NCI-H1694 (cell line): ENCODE measurements at regions not wholly inside any gene's neighbourhood (a gene's known extent, or its start where the extent isn't known, plus 50 kb on each side); places are given as distances from the start of the nearest gene placed in this dataset.

Experiments used
- DNase-seq: peaks from one replicate; lab custom pipeline; 2025; lab: John Stamatoyannopoulos, UW

DNA sequence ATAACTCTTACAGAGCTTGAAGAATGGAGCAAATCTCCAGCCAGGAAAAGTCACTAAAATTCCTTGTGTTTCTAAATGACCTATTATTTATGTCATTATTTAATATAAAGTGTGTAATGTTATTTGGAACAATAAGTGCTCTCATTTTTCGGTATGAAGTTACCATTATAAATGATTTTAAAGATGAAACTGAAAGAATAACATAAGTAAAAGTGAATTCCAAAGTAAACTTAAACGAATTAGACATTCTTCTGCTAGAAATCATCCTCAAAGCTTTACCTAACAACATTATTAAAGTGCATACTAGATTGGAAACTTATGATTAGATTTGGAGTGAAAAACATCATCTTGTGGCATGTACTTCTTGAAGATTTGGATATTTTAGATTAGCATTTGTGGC is 897.2 kb upstream of the CDH2 start:
- no peak for DNase-seq

- DNase-seq = no peak
Observed at GRCh38 chr18:29071869-29072268, 894.9 kb upstream of the CDH2 start.

GRCh38 chr18:29063346-29063745 is 886.4 kb upstream of the CDH2 start:
- DNase-seq = no peak

- no peak for DNase-seq
Observed at GRCh38 chr18:29062921-29063320, 886.0 kb upstream of the CDH2 start.

DNA sequence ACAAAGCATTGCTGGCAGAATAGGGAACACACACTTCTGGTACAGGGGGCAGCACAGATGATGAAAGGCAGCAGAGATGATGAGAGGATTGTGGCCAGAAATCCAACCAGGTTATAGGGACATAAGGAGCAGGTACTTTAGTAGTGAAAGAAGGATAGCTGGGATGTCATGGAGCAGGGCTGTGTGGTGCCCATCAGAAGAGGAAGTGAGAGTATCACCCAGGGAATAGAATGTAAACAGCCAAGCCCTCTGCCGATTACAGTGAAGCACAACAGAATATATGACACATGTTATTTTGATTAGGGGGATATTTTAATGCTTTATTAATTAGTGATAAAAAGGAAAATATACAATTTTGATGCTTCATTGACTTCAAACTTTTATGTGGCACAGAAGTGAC is 883.4 kb upstream of the CDH2 start:
- no peak for DNase-seq

GRCh38 chr18:29057703-29058102 is 880.8 kb upstream of the CDH2 start:
- no peak for DNase-seq

DNA sequence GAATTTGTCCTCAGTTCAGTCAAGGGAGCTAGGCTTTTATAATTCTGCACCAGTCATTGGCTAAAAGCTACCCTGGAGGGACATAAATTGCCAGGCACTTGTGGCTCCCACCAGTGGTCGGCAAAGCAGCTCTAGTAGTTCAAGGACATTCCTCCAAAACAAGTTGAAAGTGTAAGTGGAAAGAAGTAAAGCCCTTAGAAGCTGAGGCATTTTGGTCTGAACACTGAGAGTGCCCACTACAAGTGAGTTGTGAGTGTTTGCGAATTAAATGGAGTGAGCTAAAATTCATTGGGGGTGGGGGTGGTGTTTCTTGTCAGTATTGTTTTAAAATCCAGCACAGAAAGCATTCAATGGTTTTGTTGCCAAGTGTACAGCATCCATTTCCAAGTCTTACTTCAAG is 879.9 kb upstream of the CDH2 start:
- DNase-seq = no peak

DNA sequence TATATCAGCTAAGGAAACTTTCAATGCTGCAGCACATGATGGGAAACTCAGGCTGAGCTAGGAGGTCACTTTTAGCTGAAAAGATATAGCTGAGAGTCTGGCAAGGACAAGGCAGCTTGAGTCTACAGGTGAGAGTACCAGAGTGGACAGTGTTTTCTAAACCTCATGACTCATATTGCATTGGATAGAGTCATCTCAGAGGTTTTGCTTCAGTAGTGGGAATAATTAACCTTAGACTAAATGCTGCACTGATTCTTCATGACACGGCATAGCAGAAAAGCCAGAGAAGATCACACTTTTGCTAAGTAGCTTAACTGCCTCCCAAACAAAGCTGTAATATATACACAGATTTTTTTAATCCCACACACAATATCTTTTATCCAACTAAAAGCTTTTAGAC is 865.0 kb upstream of the CDH2 start:
- no peak for DNase-seq

- DNase-seq = no peak
Observed at GRCh38 chr18:29034113-29034856, 857.4 kb upstream of the CDH2 start.

GRCh38 chr18:29028560-29028959 is 851.6 kb upstream of the CDH2 start:
- DNase-seq = no peak

GRCh38 chr18:29018976-29019375 is 842.0 kb upstream of the CDH2 start:
- no peak for DNase-seq

DNA sequence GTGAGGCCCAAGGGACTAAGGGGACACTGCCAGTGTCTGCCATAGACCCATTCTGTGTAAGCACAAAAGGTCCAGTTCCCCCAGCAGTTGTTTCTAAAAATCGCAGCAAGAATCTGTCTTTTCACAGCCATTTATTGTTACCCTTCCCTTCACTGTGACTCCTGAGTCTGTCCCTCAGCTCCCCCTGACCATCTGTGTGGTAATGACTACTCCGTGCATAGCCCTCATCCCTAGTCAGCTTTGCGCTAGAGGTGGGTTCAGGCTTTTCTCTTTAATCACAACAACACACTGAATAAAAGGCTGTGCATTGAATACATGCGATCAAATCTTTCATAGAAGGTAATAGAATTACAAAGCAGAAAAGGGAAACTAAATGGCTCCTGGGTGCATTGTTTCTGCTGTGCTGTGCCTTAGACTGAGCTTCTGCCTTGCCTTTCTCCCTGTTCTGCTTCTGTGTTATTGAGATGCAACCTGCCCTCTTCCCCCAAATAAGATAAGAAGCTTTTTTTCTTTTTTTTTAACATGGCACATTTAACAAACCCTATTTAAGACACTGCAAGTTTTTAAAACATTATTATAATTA is 836.0 kb upstream of the CDH2 start:
- no peak for DNase-seq

- no peak for DNase-seq
Observed at GRCh38 chr18:29012364-29012763, 835.4 kb upstream of the CDH2 start.

DNA sequence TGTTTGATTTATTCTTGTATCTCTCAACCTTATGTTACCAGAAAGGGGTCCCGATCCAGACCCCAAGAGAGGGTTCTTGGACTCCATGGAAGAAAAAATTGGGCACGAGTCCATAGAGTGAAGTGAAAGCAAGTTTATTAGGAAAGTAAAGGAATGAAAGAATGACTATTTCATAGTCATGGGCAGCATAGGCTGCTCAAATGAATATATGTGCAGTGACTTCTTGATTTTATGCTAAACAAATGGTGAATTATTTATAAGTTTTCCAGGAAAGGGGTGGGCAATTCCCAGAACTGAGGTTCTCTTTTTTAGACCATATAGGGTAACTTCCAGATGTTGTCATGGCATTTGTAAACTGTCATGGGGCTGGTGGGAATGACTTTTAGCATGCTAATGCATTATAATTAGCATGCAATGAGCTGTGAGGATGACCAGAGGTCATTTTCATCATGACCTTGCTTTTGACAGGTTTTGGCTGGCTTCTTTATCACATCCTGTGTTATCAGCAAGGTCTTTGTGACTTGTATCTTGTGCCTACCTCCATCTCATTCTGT is 832.4 kb upstream of the CDH2 start:
- DNase-seq = no peak

GRCh38 chr18:29008809-29009208 is 831.9 kb upstream of the CDH2 start:
- no peak for DNase-seq

DNA sequence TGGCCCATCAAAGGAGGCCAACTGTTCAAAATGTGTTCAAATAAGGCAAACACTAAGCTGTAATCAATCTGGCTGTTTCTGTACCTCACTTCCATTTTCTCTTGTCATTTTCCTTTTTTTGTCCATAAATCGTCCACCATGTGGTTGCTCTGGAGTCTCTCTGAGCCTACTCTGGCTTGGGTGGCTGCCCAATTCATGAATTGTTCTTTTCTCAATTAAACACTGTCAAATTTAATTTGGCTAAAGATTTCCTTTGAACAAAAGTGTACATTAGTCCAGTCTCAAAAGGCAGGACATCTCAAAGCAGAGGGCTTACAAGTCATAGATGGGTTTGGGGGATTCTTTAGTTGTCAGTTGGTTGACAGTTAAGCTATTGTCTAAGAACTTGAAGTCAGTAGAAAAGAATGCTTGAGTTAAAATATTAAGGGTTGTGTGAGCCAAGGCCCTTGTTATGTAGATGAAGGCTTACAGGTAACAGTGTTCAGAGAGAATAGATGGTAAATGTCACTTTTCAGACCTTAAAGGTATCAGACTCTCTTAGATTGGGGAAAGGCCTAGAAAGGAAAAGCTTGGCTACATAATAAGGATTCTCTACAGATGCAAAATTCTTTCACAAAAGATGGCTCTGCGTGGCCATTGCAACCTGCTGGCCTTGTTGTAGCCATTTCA is 831.2 kb upstream of the CDH2 start:
- DNase-seq = no peak

DNA sequence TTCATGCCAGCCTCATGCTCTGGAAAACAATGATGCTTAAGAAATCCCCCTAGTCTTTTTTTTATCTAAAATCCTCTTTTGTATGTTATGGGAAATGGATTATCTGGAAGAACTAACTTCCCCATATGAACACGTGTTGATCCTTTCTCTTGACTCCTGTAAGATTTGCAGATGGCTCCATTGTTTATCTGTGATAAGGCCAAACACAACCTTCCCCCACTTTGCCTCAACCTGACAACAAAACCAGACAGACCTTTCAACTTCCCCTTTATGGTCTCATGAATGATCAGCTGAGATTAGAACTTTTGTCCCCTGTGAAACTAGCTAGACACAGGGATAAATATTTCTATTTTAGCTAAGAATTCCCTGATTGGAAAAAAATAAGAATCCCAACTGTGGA is 828.0 kb upstream of the CDH2 start:
- no peak for DNase-seq

DNA sequence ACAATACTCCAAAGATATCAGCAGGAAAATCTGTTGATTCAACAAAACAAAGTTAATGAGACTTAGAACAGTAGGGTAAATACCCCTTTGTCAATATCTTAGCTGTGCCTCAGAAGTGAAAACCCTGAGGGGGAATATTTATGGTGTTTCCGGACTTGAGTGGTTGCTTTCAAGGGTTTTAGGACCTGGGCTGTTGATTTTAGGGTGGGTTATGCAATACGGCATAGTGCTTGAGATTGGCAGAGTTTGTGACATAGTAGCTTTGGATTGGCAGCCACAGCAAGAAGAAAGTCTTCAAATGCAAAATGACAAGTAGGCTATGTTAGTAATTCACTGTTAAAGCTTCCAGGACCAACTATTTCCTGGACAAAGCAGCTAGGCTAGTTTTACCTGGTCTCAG is 826.3 kb upstream of the CDH2 start:
- no peak for DNase-seq

DNA sequence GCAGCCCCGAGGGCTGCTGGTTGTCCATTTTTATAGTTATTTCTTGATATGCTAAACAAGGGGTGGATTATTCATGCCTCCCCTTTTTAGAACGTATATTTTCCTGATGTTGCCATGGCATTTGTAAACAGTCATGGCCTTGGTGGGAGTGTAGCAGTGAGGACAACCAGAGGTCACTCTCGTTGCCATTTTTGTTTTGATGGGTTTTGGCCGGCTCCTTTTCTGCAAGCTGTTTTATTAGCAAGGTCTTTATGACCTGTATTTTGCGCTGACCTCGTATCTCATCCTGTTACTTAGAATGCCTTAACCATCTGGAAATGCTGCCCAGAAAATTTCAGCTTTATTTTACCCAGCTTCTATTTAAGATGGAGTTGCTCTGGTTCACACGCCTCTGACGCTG is 825.8 kb upstream of the CDH2 start:
- DNase-seq = no peak

DNA sequence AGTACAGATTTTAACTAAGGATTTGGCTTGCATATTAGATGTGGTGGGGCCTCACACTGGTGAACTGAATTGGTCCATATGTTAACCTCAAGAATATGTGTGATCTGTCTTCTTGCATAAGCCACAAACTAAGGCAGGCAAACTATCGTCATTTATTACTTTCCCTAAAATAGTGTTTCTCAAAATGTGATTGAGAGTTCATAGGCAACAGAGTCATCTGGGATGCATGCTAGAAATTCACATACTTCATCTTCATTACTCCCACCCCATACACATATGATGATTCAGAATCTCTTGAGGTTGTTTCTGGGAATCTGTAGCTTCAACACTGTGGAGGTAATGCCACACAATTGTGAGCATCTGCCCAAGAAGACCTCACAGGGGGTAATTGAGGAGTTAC is 822.8 kb upstream of the CDH2 start:
- no peak for DNase-seq

DNA sequence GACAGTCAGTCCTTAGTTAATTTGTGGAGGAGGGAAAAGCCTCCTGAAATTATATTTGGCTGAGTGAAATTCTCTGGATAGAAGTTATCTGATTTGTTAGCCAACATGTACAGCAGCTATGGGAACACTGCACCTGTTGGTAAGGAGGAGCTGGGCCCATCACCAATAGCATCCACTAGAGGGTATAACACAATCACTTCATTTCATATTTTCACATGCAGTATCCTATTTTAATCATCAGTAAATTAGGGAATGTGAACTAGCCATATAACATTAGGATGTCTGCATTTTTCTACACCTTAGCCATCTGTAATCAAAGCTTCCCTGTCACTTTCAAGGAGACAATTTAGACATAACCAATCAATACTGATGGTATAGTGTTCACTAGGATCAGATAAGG is 818.4 kb upstream of the CDH2 start:
- DNase-seq = no peak

GRCh38 chr18:28984731-28985130 is 807.8 kb upstream of the CDH2 start:
- DNase-seq = no peak

DNA sequence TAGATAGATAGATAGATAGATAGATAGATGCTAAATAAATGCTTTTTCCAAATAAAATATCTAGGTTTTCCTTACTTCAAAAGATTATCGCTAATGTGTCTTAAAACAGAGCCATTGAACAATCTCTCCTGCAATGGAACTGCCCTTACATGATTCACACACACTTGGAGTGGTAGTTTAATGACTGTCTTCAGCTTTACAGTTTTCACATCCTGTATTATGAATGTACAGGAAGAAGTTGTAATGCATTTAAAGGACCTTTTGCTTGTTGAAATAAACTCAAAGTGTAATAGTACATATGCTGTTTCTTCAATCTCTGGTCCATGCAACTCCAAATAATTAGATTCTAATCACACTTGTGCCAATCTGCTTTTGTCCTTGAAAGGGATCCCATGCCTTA is 797.6 kb upstream of the CDH2 start:
- DNase-seq = no peak
